NCI-H146 treated with DMSO at 0.1 percent for 48 hours (cell line): ENCODE measurements at regions not wholly inside any gene's neighbourhood (a gene's known extent, or its start where the extent isn't known, plus 50 kb on each side); places are given as distances from the start of the nearest gene placed in this dataset.
"Not testable (repeated sequence)": the region's sequence is repeated elsewhere in the genome, so short reads cannot be mapped to it uniquely, and the experiment has no call there.

Experiments
- DNase-seq: peaks from one replicate; lab custom pipeline; 2025; ENCODE audit not compliant: unreplicated experiment; lab: John Stamatoyannopoulos, UW

DNA sequence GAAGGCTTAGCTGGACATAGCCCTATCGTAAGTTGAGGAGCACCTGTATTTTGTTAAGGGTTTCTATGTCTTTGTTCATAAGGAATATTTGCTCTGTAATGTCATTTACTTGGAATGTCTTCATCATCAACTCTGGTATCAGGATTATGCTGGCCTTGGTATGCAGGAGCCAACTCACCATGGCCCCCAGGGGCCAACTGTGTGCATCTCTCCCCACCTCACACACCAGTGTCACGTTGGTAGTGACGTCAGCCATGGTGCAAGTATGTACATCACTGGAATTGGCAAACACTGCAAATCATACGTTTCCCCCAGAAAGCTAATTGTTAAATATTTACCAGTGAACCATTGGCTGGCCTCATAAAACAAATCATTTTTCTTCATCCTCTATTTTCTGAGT, 70.8 kb downstream of the YTHDF1 start:
- DNase-seq, result no peak

DNA sequence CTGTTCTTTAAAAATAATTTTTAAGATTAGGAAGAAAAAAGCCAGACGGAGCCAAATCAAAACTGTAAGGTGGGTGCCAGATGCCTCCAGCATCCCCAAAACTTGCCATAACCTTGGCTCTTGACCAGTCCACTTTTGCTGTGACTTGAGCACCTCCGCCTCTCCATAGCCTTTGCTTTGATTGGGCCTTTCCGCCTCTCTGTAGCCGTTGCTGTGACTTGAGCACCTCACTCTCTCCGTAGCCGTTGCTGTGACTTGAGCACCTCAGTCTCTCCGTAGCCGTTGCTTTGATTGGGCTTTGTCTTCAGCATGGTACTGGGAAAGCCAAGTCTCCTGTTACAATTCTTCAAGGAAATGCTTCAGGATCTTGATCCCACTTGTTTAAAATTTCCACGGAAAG, 73.0 kb downstream of the YTHDF1 start:
- DNase-seq, result no peak

DNA sequence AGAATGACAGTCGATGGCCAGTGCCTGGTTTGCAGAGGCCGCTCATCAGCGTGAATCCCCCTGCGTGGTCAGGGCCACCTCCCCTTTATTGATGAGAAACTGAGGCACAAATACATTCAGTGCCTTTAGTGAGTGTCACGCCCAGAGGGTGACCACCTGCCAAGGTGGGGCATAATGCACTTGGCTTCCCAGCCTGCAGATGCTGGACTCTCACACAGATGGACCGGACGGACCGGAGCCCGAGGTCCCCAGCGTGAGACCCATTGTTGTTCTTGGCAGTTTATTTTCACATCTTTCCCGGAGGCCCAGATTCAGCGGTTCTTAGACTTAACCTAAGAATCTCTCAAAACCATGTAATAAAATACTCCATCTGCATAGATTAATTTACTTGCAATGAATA, 74.4 kb downstream of the YTHDF1 start:
- no peak for DNase-seq

DNA sequence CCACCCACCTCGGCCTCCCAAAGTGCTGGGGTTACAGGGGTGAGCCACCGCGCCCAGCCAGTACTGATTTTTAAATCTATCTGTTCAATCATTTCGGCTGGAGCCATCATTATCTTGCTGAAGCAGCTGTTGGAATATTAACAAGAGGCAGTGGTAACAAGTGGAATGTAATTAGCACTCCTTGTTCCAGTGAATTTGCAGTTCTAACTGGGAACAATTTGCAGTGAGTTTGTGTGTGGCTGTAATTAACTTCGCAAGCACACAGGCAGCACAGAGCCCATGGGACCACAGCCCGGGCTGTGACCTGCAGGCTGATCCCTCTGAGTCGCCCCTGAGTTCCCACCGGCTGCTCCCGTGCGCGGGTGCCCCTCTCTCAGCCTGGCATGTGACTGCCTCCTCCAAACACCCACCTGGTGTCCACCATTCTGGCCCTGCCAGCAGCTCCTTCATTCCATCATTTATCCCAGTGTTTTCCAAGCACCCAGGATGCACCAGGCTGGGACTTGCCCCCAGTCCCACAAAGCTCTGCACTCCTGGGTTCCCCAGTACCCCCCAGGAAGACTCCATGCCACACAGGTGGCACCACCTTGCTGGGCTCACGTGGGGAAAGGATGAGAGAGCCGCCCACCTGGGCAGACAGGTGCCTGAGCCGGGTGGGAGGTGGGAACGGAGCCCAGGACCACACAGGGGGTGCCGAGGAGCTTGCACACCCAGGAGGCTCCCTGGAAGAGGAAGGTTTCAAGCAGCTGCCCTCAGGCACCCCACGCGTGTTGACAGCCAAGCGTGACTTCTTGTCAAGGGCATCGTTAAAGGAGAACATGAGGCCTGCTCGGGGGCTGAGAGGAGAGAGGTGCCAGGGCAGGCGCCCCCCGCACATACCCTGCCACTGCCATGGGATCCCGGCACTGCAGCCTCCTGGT, 75.2 kb downstream of the YTHDF1 start:
- no peak for DNase-seq

DNA sequence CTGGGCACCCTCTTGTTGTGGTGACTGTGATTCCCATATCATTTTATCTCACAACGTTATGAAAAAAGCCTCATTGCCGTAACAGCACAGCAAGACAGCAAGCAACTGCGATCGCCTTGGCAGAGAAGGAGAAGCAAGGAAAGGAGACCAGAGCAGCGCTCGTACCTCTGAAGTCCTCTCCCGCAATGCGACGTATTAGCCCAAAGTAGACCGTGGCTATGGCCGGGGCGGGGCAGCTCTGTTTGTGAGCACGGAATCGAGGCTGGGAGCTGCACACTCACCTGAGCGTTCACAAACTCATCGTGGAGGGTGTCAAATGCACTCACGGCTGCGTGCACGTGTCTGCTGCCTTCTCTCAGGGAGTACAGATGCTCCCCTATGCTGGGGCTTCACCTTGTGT, 76.1 kb downstream of the YTHDF1 start:
- DNase-seq, result no peak

DNA sequence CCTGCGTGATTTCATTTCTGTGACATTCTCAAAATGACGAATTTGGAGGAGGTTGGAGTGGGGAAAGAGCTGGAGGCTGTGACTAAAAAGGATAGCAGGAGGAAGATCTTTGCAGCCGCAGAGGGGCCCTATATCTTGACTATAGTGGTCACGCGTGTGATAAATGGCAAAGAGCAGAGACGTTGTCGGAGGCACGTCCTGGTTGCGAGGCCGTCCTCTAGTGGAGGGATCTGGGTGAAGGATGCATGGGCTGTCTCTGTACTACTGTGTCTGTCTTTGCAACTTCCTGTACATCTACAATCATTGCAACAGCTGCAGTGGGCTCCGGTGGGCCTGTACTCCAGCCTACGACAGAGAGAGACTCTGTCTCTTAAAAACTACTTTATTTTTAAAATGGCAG, 76.6 kb downstream of the YTHDF1 start:
- no peak for DNase-seq

DNA sequence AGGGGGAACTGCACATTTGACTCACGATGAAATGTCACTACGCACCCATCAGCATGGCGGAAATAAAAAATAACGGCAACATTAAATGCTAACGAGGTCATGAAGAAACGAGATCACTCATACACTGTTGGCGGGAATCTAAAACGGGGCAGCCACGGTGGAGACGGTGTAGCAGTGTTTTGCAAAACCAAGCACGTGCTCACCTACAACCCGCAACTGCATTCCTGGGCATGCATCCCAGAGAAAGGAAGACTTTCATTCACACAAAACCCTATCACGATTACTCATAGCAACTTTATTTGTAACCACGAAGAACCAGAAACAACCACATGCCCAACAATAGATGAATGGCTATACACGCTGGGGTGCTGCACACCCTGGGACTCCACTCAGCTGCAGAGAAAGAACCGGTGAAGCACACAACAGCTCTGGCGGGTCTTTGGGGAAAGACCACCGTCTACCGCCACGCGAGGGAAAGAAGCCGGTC, 77.0 kb downstream of the YTHDF1 start:
- DNase-seq, result no peak

DNA sequence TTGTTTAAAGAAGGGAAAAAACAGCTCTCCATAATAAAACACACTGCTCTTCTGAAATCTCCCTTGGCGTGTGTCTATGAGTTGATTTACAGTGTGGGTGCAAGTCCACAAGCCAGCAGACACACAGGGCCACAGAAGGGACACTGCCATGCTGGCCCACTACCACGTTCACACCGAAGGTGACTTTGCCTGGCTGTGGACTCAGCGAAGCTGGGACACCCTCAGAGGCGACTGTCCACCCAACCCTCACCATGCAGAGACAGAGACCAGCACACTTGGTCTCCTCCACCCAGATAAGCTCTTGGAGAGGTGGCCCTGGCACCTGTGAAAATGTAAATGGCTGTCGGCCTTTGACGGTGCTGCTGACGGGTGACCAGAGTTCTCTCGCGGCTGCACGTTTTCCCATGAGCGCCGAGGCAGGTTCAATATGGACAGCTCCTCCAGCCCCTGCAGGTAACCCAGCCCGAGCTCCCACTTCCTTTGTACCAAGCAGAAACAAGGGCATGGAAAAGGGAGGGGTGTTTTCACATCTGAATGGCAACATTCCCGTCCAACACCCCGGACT, 78.0 kb downstream of the YTHDF1 start:
- no peak for DNase-seq

DNA sequence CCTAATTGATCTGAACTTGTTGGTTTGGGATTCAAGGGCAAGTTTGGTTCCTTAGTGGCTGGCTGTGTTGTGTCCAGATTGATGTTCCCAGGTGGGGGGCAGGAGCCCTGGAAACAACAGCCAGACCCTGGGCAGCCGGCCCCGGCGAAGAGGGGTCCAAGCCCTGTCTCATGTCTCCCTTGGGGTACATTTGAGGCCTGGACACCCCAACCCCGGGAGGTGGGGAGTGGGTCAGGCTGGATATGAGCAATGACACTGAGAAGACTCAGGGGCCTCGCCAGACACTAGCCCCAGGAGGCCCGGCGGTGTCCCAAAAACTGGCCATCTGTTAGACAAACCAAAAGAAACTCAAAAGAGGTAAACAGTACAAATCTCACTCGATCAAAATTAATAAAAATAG, 79.6 kb downstream of the YTHDF1 start:
- no peak for DNase-seq

DNA sequence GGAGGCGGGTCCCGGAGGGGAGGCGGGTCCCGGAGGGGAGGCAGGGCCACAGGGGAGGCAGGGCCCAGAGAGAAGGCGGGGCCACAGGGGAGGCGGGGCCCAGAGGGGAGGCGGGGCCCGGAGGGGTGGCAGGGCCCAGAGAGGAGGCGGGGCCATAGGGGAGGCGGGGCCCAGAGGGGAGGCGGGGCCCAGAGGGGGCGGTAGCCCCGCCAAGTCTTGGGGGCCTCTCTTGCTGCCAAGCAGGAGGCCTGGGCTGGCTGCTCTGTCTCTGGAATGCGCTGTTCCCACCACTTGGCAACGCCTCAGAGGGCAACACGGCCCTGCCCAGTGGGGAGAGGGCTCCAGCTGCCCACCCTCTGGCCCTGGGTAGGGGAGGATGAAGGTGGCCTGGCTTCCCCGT, 80.5 kb downstream of the YTHDF1 start:
- no peak for DNase-seq

DNA sequence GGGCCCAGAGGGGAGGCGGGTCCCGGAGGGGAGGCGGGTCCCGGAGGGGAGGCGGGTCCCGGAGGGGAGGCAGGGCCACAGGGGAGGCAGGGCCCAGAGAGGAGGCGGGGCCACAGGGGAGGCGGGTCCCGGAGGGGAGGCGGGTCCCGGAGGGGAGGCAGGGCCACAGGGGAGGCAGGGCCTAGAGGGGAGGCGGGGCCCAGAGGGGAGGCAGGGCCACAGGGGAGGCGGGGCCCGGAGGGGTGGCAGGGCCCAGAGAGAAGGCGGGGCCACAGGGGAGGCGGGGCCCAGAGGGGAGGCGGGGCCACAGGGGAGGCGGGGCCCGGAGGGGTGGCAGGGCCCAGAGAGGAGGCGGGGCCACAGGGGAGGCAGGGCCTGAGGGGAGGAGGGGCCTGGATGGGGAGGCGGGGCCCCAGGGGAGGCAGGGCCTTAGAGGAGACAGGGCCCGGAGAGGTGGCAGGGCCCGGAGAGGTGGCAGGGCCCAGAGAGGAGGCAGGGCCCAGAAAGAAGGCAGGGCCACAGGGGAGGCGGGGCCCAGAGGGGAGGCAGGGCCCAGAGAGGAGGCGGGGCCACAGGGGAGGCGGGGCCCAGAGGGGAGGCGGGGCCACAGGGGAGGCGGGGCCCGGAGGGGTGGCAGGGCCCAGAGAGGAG, 81.1 kb downstream of the YTHDF1 start:
- DNase-seq, result not testable (repeated sequence)

DNA sequence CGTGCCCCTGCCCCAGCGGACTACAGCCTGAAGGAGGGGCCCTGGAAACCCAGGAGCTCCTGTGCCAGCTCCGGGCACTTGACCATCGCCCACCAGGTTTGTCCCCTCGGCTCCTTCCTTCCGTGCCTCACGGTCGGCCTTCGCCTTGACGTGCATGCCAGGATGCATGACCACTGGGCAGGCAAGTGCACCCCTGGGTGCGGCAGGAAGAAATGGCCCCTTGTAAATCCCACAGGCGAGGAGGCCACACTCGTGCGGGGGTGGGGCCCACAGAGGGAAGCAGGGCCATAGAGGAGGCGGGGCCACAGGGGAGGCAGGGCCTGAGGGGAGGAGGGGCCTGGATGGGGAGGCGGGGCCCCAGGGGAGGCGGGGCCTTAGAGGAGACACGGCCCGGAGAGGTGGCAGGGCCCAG, 81.7 kb downstream of the YTHDF1 start:
- DNase-seq, result no peak

DNA sequence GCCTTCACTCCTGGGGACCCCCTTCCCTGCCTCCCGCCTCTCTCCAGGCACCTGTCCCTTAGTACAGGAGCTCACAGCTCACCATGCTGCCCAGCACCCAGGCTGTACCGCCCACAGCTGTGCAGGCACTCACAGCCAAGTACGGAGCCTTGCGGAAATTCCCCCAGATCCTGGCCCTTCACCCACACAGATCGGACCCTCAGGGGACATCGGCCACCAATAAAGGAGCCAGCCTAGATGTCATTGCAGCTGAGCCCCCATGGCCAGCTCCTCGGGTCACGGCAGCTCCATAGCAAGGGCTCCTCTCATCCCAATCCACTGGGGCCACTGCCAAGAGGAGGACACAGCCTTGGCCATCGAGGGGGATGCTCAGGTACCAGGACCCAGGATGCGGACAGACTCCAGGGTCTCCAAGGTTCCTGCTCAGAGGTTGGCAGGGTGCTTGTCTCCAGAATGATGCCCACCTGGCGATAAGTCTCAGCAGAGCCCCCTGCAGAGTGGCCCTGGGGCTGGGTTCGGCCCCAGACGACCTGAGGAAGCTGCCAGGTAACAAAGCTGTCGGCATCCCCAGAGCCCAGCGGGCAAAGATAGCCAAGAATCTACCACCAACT, 82.3 kb downstream of the YTHDF1 start:
- DNase-seq, result no peak

DNA sequence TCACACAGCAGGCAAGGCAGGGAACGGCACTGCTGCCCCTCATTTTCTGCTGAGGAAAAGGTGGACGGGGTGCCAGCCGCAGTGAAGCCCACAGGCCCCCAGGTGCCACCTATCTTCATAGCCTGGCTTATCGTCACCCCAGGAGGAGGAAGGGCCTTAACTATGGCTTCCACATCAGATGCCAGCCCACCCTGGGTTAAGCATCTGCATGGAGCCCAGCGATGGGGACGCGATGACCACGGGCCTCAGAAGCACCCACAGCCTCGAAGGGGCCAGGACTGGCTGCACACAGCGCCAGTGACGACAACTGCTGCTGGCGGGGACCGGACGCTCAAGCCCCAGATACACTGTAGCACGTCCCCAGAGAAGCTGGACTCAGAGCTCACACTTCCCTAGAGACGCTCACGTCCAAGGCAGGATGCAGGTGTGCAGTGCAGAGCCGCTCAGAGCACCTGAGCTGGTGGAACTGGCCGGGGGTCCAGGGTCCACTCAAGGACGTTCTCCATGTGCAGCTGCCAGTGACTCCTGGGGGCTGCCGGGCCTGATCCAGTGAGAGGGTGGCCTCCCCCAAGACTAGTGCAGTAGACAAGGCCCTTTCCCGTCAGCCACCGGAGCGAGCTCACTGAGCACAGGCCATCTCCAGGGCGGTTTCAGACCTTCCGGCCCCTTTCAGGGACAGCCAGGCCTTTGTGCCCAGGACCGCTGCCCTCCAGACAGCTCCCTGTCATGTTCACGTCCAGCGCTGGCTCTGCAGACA, 83.0 kb downstream of the YTHDF1 start:
- no peak for DNase-seq

DNA sequence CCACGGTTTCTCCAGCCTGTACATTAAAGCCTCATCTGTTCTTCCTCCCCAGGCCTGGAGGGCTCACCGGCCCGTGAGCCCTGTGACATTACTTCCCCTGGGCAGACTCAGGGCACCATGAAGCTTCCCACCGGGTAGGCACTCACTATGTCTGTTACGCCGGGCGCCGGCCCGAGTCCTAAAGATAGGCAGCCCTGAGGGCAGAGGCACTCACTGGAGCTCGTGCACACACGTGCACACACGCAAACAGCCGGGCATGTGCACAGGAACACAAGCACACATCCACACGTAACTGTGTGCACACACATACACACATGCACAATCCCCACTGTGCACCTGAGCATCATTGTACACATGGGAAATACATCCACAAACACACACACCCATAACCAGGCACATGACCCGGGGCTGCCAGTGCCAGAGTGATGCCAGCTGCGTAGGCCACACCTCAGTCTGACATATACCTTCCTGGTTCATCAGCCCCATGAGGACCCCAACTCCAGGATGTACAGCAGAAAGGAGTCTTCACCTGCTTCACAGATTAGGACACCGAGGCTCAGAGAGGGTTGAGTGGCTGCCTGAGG, 83.7 kb downstream of the YTHDF1 start:
- no peak for DNase-seq

DNA sequence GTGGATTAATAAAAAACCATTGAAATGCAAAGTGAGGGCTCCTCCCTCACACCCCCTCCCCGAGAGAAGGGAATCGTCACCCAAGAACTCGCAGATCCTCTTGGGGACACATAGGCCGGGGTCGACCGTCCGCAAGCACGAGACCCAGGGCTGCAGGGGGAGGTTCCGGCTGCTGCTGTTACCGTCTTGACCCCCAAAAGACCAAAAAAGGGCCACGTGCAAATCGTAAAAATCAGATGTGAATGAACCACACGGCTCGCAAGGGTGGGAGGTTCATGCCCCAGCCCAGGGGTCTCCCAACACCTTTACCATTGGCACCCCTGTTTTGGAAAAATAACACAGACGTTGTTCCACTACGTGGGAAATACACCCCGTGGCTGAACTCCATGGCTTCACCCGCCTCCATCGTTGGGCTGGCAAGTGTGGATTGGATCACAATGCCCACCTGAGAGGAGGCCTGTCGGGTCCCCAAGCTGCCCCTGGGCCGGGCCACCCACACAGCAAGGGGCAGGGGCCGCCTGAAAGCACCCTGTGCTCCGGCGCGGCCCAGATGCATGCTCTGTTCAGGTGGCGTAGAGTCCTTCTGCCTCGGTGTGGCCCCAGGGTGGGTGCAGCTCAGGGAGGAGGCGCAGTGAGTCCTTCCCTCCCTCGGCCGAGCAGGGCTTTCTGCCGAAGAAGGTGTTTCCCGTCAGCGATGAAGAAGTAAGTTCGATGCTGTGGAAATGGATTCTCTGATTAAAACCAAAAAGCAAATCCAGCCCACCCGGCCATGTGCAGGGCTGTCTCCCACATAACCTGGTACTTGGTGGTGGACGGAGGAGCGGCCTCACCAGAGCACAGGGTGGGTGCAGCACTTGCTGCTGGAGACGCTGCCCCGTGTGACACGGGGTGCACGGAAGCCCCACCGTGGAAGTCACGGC, 85.0 kb downstream of the YTHDF1 start:
- no peak for DNase-seq

DNA sequence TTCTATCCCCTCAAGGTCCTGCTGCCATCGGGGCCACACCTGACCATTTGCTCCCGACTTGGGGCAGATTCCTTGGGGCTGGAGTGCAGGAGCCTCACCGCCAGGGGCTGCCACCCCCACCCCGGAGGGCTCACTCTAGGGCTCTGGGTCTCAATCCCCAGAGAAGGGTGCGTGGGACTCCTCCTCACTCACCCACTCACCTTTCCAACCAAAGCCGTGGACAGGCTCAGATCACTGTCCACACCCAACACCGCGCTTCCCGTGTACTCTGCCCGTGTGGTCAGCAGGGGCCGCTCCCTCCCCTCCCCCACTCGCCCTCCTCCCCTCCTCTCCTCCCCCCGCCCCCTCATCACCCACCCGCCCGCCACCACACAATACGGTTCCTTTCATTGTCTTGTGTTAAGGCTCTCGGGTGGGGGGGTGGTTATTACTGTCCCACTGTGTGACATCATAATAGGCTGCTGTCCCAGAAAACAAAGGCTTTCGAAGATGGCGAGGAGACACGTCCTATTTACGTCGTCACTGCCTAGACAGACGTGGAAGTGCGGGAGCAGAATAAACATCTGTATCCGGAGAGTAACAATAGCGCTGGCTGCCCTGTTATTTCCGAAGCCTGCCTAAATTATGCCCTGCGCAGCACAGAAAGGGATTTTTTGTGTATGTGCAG, 85.8 kb downstream of the YTHDF1 start:
- DNase-seq, result no peak

DNA sequence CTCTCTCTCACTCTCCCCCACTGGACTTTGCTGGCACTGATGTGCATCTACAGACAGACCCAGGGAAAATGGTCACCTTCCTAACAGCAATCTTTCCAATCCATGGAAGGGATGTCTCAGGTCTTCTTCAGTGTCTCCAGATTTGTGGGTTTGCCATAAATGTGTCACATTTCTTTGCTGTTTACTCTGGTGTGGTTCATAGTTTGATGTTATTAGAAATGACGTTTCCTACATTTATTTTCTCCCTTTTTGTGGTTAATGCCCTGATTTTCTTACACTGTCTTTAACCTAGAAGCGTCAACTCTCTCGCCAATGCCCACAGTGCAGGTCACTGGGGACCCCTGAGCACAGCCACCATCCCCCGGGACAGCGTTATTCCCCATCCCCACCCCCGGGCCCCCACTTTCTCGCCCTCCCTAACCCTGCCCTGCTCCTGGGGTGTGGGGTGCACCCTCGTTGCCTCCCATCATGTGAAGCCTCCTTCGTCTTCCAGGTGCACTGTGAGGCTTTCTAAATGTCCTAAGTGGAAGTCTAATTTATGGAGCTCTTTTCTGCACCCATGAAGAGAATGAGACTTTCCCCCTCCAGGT, 86.5 kb downstream of the YTHDF1 start:
- DNase-seq, result no peak

DNA sequence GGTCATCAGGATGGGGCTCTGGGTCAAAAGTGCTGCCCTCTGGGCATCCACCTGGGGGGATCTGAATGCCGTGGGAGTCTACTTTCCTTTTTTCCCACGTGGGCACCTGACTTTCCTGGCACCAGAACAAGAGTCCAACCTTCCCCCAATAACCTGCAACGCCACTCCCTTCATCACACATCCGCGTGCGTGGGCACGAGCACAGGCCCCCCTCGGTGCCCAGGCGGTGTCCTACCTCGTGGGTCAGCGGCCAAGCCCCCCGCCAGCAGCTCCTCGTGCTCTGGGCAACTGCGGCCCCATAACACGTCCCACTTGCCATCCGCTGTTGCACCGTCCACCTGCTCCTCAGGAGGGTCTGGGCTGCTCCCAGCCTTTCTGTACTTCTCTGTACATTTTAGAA, 87.0 kb downstream of the YTHDF1 start:
- DNase-seq, result no peak
